ENCODE measurements at regions not wholly inside any gene's neighbourhood (a gene's known extent, or its start where the extent isn't known, plus 50 kb on each side); places are given as distances from the start of the nearest gene placed in this dataset.

DNA sequence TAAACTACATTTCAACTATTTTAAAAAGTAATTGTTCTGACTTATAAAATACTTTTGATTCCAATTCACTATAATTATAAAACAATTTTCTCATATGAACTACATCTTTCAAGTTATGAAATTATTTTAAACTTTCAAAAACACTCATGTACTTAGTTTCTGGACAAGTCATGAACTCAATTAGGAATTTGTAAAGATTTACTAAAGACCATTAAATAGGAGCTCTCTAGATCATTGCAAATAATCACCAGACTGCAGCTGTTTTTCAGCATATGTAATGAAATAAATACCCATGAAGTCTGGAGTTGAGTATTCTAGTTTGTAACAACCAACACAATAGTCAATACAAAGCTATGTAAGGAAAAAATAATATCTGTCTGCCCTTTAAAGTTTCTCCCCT, 605.1 kb upstream of the MIR17HG start:
- no peak for TF ChIP-seq POLR2A (IDR thresholded peaks at IDR 0.05)
- TF ChIP-seq, protein P1, sequence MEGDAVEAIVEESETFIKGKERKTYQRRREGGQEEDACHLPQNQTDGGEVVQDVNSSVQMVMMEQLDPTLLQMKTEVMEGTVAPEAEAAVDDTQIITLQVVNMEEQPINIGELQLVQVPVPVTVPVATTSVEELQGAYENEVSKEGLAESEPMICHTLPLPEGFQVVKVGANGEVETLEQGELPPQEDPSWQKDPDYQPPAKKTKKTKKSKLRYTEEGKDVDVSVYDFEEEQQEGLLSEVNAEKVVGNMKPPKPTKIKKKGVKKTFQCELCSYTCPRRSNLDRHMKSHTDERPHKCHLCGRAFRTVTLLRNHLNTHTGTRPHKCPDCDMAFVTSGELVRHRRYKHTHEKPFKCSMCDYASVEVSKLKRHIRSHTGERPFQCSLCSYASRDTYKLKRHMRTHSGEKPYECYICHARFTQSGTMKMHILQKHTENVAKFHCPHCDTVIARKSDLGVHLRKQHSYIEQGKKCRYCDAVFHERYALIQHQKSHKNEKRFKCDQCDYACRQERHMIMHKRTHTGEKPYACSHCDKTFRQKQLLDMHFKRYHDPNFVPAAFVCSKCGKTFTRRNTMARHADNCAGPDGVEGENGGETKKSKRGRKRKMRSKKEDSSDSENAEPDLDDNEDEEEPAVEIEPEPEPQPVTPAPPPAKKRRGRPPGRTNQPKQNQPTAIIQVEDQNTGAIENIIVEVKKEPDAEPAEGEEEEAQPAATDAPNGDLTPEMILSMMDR (IDR thresholded peaks at IDR 0.05) = no peak
- TF ChIP-seq POLR2AphosphoS5 (IDR thresholded peaks at IDR 0.05) = no peak
